GM19452 (cell line): ENCODE measurements at regions not wholly inside any gene's neighbourhood (a gene's known extent, or its start where the extent isn't known, plus 50 kb on each side); places are given as distances from the start of the nearest gene placed in this dataset.
A peak's percentile ranks its signal among the peaks of the same experiment; 100 is the strongest.
"Not testable (repeated sequence)": the region's sequence is repeated elsewhere in the genome, so short reads cannot be mapped to it uniquely, and the experiment has no call there.

Experiments used
- ATAC-seq: cut with Tn5 transposase; IDR thresholded peaks from one replicate; pipeline ENCODE4 v1.9.1; 2021; ENCODE audit not compliant: unreplicated experiment

GRCh38 chr11:90722552-90723190 lies 499.8 kb upstream of the CHORDC1 start:
- no peak for ATAC-seq

DNA sequence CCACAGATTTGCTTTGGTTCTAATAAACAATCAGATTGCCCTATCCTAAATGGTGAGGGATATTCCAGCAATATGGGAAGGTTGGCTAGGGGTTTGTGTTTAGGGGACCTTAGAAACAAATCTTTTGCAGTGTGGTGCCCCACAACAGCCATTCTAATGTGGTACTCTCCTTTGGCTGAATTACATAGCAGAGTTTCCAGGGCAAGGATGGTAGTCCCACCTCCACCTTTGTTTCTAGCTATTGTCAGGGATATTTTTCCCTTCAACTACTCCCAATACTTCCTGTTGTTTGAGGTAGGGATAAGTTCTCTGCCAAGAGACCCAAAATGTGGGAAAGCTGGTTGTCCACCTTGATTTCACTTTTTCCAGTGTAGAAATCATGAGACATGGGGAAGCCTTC lies 494.7 kb upstream of the CHORDC1 start:
- no peak for ATAC-seq

- no peak for ATAC-seq
These were observed 482.8 kb upstream of the CHORDC1 start for GRCh38 chr11:90705661-90706060.

DNA sequence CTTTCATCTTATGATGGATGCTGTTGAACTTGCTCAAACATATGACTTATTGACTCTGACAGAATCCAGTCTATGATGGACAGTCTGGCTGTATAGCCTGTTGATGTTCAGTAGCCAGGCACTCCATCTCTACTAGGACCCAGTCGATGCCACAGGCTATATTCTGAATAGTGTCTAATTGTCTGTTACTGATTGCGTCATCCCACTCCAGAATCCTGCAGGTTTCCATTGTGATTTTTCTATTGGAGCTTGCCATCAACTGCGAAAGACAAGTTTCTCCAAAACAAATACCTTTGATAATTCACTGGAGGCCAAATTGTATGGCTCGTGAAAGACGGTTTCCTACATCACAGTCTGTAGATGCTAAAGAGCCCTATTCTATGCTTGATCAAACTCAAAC lies 481.7 kb upstream of the CHORDC1 start:
- ATAC-seq = no peak

DNA sequence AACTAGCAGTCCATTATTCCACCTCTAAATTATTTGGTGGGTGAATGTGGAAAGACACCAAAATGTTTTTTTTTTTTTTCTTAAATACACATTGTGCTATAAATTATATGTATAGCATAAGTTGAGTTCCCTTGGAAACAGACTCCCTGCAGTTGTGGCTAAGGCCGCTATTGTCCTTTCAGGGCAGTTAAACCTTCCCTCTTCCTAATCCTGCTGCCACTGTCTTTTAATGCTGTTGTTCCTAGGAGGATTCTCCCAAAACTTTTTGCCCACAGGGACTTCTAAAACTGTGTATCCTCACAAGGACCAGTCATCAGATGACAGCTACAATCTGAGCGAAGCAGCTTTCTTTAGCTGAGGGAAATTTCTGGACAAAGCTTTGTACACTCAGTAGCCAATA lies 478.9 kb upstream of the CHORDC1 start:
- ATAC-seq = no peak

DNA sequence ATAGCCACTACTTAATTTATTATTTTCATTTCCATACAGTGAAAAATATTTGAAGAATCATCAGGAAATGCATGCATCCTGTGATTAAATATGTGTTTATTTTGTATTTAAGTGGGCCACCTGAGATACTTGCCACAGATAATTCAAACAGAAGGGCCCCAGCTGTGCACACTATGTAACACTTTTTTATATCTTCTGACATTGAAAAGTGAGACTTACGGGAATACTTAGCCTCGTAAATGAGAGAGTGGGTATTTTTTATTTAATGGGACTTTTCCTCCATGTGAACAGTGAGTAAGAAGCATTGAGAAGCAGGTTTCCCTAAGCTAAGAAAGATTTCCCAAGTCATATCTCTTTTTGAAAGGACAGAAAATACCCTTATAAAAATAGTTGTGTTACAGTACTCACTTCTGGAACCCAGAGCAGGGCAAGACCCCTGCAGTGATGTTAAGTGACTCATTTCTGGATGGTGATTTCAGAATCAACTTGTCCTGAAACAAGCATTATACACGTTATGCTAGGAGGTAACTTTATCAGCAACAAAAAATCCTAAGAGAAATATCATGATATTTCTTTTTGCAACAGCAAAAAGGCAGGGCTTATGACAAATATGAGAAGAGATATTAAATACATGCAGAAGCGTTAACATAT lies 478.1 kb upstream of the CHORDC1 start:
- ATAC-seq = no peak

DNA sequence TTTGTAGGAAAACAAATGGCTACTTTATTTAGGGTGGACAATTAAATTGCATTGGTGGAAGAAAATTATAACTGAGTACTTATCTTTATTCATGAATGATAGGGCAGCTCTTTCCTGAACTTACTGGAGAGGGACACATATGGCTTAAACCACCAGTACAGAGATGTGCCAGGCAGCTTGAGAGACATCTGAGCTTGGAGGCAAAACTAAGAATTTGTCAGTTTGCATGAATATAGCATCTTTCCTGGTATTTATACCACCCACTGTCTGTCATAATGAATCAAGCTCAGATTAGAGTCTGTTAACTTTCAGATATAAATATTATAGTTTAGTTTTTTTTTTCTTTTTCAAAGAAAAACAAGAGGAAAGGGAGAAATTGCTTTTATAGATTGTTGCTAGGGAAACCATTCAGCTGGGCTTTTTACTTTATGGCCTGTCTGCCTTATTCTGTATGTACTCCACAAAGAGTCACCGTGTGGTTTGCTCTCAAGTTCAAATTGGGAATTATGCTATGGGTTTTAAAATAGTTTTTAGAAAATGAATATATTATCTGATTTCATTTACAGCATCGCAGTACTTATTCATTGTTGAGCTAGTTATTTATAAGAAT lies 477.0 kb upstream of the CHORDC1 start:
- ATAC-seq = no peak

DNA sequence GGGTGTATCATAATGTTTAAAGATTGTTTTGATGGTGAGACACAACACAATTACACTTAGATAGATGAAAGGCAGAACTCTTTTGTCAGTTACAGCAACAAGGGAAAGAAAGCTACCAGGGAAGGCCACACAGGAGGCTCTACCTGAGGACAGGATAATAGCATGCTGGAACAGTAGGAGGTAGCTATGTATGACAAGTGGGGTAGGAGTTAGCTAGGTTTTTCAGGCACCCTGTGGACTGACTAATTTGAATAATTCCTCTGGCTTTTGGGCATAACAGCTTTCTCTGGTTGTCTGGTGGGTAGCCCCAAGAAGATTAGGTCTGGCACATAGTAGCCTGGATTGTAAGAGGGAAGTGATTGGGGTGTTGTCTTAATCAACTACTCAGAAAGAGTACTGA lies 475.4 kb upstream of the CHORDC1 start:
- no peak for ATAC-seq

- not testable (repeated sequence) for ATAC-seq
These were observed 452.6 kb upstream of the CHORDC1 start for GRCh38 chr11:90675496-90675895.

GRCh38 chr11:90669094-90669493 lies 446.2 kb upstream of the CHORDC1 start:
- no peak for ATAC-seq

DNA sequence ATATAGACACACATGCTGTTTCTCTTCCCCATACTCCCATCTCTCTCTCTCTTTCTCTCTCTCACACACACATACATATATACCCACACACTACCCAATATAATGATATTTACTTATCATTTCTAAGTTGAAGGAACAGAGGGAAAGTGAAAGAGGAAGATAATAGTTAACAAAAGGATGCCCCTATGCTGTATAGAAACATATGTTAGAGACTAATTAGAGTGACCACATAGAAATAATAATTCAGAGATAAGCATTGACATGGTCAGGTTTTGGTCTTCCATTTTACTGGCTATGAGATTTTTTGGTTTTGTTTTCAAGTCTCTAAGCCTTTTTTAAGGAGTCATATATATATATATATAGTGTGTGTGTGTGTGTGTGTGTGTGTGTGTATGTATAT lies 445.7 kb upstream of the CHORDC1 start:
- ATAC-seq = no peak

DNA sequence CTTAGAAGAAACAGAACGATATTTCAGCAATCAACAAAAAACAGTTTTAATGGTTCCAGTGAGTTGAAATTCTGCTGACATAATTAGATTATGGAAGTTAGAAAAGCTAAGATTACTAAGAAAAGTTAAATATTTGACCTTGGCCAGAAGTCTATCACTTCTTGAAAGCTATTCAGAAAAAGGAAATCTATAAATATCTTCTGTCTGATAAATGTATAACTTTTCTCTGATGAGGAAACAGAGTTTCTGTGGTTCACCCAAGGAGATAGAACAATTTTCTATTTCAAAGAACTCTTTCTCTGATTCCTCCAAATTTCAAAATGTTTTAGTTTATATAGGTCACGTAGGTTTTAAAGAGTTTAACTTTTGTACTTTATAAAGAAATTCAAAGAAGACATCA lies 438.4 kb upstream of the CHORDC1 start:
- ATAC-seq = peak; percentile 80

GRCh38 chr11:90656171-90656570 lies 433.3 kb upstream of the CHORDC1 start:
- no peak for ATAC-seq

GRCh38 chr11:90650153-90650552 lies 427.3 kb upstream of the CHORDC1 start:
- no peak for ATAC-seq

DNA sequence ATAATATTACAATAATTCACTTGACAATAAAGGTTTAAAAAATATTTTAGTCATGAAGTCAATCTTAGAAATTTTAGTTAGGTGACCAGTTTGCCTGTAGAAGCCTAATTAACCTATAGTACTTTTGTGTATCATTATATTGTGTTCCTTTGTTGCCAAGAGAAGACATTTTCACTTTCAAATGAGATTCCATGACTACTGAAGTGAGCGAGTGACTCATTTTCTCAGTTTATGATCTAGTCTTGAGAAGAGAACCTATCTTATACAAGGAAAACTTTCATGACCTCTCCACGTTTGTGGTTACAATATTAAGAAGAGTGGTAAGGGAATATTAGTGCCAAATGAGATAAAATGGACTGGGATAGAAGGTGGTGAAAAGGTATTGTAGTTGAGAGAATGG lies 423.9 kb upstream of the CHORDC1 start:
- ATAC-seq = no peak

DNA sequence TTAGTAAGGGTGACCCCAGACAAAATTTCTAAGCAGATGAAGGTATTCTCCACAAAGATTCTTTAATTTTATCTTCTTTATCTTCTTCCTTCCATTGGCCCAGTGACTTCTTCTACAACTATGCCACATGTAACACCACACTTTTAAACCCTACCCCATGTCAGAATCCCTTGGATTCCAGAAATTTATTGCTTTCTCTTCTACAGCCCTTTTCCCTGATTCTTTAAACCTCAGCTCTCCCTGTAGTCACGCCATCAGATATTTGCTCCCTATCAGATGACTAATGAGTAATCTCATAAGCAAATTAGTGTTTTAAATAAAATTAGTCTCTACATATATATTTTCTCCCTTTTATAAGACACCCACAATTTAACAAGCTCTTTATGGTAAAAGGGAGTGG lies 423.4 kb upstream of the CHORDC1 start:
- no peak for ATAC-seq

GRCh38 chr11:90639461-90639993 lies 416.7 kb upstream of the CHORDC1 start:
- ATAC-seq = no peak

DNA sequence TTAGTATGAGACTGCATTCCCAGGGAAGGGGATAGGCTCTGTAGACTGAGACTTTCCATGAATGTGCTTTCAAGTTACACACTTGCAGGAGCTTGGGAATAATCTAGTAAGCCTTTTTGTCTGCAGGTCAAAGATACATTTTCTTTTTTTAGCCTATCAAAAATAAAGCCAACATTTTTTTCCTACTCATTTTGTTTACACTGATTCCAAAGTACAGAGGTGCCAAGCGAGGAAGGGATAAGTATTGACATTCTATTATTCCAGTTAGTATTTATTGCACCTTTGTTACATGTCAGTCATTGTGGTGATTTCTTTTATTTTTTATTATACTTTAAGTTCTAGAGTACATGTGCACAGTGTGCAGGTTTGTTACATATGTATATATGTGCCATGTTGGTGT lies 413.0 kb upstream of the CHORDC1 start:
- no peak for ATAC-seq

- ATAC-seq = no peak
These were observed 412.3 kb upstream of the CHORDC1 start for GRCh38 chr11:90635151-90635550.

DNA sequence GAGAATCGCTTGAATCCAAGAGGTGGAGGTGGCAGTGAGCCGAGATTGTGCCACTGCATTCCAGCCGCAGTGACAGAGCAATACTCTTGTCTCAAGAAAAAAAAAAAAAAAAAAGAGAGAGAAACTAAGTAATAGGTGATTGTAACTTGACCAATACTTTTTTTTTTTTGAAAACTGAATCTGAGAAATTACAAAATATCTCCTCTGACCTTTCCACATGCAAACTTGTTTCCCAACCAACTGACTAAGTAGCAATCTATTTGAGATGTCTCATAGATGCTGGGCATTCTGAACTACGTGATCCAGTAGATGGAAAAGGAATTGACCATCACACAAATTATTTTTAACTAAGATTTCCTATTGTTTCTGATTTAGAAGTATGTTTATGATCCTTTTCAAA lies 407.3 kb upstream of the CHORDC1 start:
- no peak for ATAC-seq

- no peak for ATAC-seq
These were observed 406.5 kb upstream of the CHORDC1 start for GRCh38 chr11:90629229-90629806.

- ATAC-seq = no peak
These were observed 391.5 kb upstream of the CHORDC1 start for GRCh38 chr11:90614318-90614717.
